Stimulated activated CD4-positive, alpha-beta T cell treated with anti-CD3 and anti-CD28 coated beads, Interleukin-12 subunit alpha, Interleukin-12 subunit beta, amount 100 ng/mL, for 48 hours (primary cell): ENCODE measurements at regions not wholly inside any gene's neighbourhood (a gene's known extent, or its start where the extent isn't known, plus 50 kb on each side); places are given as distances from the start of the nearest gene placed in this dataset.
"Not testable (repeated sequence)": the region's sequence is repeated elsewhere in the genome, so short reads cannot be mapped to it uniquely, and the experiment has no call there.

Experiments
- DNase-seq, 3 donors: peaks; one replicate each; pipeline ENCODE4 v3.0.0-alpha.2; 2020; ENCODE audit warnings: low read depth in 2 of 3, low spot score in 1 of 3

- DNase-seq = no peak
These were observed 222.5 kb upstream of the SPTLC3 start for GRCh38 chr20:12786276-12786675.

GRCh38 chr20:12788632-12789299, 220.0 kb upstream of the SPTLC3 start:
- no peak for DNase-seq

DNA sequence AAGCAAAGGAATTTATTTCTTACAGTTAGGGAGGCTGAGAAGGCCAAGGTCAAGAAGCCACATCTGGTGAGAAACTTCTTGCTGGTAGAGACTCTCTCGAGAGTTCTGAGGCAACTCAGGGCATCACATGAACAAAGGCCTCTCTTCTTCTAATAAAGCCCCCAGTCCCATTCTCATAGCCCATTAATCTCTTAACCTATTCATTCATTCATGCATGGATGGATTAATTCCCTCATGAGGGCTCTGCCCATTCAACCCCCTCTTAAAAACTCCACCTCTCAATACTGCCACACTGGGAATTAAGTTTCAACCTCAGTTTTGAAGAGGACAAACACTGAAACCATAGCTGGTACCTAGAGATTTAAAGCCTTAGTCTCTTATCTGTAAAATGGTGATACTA, 217.9 kb upstream of the SPTLC3 start:
- no peak for DNase-seq

DNA sequence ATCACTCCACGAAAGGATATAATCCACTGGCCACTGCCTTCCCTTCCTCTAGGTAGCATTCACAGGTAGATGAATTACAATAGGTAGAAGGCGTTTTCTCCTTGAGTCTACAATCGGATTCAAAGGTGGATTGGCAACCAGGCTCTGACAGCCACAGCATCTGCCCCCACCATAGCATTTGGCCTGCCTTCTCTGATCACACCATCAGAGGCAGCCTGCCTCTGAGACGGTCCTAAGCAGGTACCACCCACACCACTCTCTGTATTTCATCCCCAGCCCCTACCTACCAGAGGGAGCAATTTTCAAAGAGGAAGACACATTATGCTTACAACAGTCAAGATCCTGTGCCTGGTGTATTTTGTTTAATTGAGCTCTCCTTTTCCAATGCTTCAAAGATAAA, 210.5 kb upstream of the SPTLC3 start:
- DNase-seq = no peak

- no peak for DNase-seq
These were observed 200.7 kb upstream of the SPTLC3 start for GRCh38 chr20:12808006-12808567.

DNA sequence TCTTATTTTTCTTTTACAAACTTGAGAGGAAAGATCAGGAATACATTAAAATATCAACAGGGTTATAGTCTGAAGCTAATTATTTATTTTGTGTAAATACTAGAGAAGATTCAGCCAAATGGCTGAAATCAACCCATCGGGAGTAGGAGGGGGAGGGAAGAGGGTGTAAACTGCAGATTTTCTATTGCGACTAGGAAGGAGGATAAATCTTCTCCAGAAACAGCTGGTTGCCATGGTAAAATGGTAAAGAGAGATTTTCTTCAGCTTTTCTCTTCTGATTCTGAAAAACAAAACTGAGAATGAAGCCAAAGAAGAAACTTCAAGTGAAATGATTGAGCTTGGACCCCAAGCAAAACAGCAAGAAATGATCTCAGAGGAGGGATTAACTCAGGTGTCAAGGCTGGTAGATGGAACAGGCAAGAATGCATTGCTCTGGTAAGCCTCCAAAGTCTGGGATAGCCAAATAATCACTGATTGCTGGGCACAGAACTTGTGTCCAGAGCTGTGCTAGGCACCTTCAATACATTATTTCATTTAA, 193.5 kb upstream of the SPTLC3 start:
- no peak for DNase-seq

DNA sequence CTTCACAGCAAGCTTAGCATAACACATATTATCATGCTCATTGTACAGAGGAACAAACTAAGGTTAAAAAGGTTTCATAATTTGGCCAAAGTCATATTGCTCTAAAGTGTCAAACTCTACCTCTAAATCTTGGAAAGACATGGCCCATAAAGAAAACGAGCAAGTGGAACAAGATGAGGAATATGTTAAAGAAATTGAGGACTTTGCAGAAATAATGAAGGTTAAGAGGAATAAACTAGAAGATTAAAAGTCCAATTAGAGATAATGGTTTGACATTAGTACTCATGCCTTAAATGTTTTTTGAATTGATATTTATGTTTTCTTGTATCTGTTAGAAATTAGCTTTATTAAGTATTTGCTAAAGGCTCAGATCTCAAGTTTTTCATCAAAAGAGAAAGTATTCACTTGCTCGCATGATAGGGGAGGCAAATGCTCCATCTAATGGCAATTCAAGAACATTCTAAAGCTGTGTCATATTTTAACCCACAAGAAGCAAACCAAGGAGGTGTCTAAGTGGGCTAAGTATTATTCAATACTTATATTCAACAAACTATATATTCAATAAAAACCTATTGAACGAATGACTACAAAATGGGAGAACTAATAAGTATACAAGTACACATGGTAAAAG, 192.9 kb upstream of the SPTLC3 start:
- no peak for DNase-seq

DNA sequence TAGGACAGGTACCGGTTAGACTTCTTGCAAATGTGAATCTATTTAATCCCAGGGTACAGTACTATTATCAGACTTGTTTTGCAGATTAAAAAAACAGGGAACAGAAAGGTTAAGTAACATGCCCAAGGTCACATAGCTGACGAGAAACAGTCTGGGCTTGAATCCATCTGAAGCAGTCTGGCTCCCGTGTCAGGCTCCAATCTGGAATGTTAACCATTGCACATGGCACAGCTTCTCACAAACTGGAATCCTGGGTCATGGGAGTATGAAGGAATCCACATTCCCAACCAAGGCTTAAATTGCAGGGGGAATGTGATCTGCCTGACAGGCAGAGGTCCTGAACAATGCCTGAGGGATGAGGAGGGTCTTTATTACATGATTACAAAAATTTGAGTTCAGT, 187.5 kb upstream of the SPTLC3 start:
- DNase-seq = no peak

- DNase-seq = no peak
These were observed 185.0 kb upstream of the SPTLC3 start for GRCh38 chr20:12823734-12824133.

- DNase-seq = no peak
These were observed 184.2 kb upstream of the SPTLC3 start for GRCh38 chr20:12824328-12825225.

GRCh38 chr20:12825226-12825595, 183.6 kb upstream of the SPTLC3 start:
- no peak for DNase-seq

GRCh38 chr20:12827816-12828385, 180.9 kb upstream of the SPTLC3 start:
- no peak for DNase-seq

- no peak for DNase-seq
These were observed 179.6 kb upstream of the SPTLC3 start for GRCh38 chr20:12829170-12829569.

GRCh38 chr20:12833861-12834260, 174.9 kb upstream of the SPTLC3 start:
- no peak for DNase-seq

- DNase-seq = no peak
These were observed 172.8 kb upstream of the SPTLC3 start for GRCh38 chr20:12835999-12836398.

GRCh38 chr20:12837646-12838045, 171.1 kb upstream of the SPTLC3 start:
- no peak for DNase-seq

- no peak for DNase-seq
These were observed 170.4 kb upstream of the SPTLC3 start for GRCh38 chr20:12838261-12838866.

GRCh38 chr20:12847872-12848271, 160.9 kb upstream of the SPTLC3 start:
- DNase-seq = no peak

- no peak for DNase-seq
These were observed 159.4 kb upstream of the SPTLC3 start for GRCh38 chr20:12849225-12849910.

DNA sequence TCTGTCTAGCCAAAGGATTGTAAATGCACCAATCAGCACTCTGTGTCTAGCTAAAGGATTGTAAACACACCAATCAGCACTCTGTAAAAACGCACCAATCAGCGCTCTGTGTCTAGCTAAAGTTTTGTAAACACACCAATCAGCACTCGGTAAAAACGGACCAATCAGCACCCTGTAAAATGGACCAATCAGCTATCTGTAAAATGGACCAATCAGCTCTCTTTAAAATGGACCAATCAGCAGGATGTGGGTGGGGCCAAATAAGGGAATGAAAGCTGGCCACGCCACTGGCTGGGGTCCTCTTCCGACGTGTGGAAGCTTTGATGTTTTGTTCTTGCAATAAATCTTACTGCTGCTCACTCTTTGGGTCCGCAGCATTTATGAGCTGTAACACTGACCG, 151.1 kb upstream of the SPTLC3 start:
- DNase-seq = not testable (repeated sequence)
